Activated naive CD4-positive, alpha-beta T cell treated with anti-CD3 and anti-CD28 coated beads, Interleukin-2, amount 50 U/mL, for 24 hours (primary cell): ENCODE measurements at regions not wholly inside any gene's neighbourhood (a gene's known extent, or its start where the extent isn't known, plus 50 kb on each side); places are given as distances from the start of the nearest gene placed in this dataset.
"Not testable (repeated sequence)": the region's sequence is repeated elsewhere in the genome, so short reads cannot be mapped to it uniquely, and the experiment has no call there.

Experiments
- H3K27ac Mint-ChIP-seq: one replicate; pipeline ENCODE4 v1.8.0; 2021; ENCODE audit warnings: mild to moderate bottlenecking, mixed read lengths
- H3K27me3 Mint-ChIP-seq: one replicate; pipeline ENCODE4 v1.8.0; 2021; ENCODE audit warnings: mixed read lengths
- H3K36me3 Mint-ChIP-seq: one replicate; pipeline ENCODE4 v1.8.0; 2021; ENCODE audit warnings: mixed read lengths
- H3K4me1 Mint-ChIP-seq: one replicate; pipeline ENCODE4 v1.8.0; 2021; ENCODE audit warnings: mixed read lengths
- H3K4me3 Mint-ChIP-seq: one replicate; pipeline ENCODE4 v1.8.0; 2021; ENCODE audit warnings: mild to moderate bottlenecking, mixed read lengths
- H3K9me3 Mint-ChIP-seq: one replicate; pipeline ENCODE4 v1.8.0; 2021; ENCODE audit warnings: mixed read lengths

GRCh38 chr2:84257831-84258230 lies 201.2 kb downstream of the SUCLG1 start:
- peaks cover 21% of the 10 kb centered on the region for H3K27me3 Mint-ChIP-seq
- no peaks in the 10 kb centered on the region for H3K9me3 Mint-ChIP-seq
- no peaks in the 10 kb centered on the region for H3K36me3 Mint-ChIP-seq
- no peaks in the 10 kb centered on the region for H3K4me1 Mint-ChIP-seq
- no peak overlapping the region for H3K27ac Mint-ChIP-seq
- no peak overlapping the region for H3K4me3 Mint-ChIP-seq

- no peak overlapping the region for H3K4me3 Mint-ChIP-seq
- H3K27ac Mint-ChIP-seq, result no peak overlapping the region
- no peaks in the 10 kb centered on the region for H3K4me1 Mint-ChIP-seq
- H3K27me3 Mint-ChIP-seq, result peaks cover 9% of the 10 kb centered on the region
- no peaks in the 10 kb centered on the region for H3K9me3 Mint-ChIP-seq
- H3K36me3 Mint-ChIP-seq, result no peaks in the 10 kb centered on the region
These were observed 207.3 kb downstream of the SUCLG1 start for GRCh38 chr2:84251651-84252302.

- H3K27ac Mint-ChIP-seq, result no peak overlapping the region
- H3K9me3 Mint-ChIP-seq, result no peaks in the 10 kb centered on the region
- H3K27me3 Mint-ChIP-seq, result peaks cover 2% of the 10 kb centered on the region
These were observed 209.9 kb downstream of the SUCLG1 start for GRCh38 chr2:84249140-84249539.

GRCh38 chr2:84247532-84247931 lies 211.5 kb downstream of the SUCLG1 start:
- Mint-ChIP-seq H3K4me1 (no peaks in the 10 kb centered on the region), H3K9me3 (no peaks in the 10 kb centered on the region), H3K4me3 (no peak overlapping the region), H3K27me3 (peaks cover 2% of the 10 kb centered on the region), H3K36me3 (no peaks in the 10 kb centered on the region), H3K27ac (no peak overlapping the region)

More at GRCh38 chr2:84249140-84249539, 209.9 kb downstream of the SUCLG1 start:
- no peaks in the 10 kb centered on the region for H3K36me3 Mint-ChIP-seq
- H3K4me3 Mint-ChIP-seq, result no peak overlapping the region
- no peaks in the 10 kb centered on the region for H3K4me1 Mint-ChIP-seq

GRCh38 chr2:84243788-84244733 lies 215.0 kb downstream of the SUCLG1 start:
- H3K4me3 Mint-ChIP-seq, result no peak overlapping the region
- no peak overlapping the region for H3K27ac Mint-ChIP-seq
- H3K4me1 Mint-ChIP-seq, result no peaks in the 10 kb centered on the region
- peaks cover 6% of the 10 kb centered on the region for H3K27me3 Mint-ChIP-seq
- H3K9me3 Mint-ChIP-seq, result no peaks in the 10 kb centered on the region
- H3K36me3 Mint-ChIP-seq, result no peaks in the 10 kb centered on the region

- Mint-ChIP-seq H3K4me3 (no peak overlapping the region), H3K9me3 (no peaks in the 10 kb centered on the region), H3K4me1 (no peaks in the 10 kb centered on the region), H3K27me3 (peaks cover 11% of the 10 kb centered on the region), H3K27ac (no peak overlapping the region), H3K36me3 (no peaks in the 10 kb centered on the region)
These were observed 220.2 kb downstream of the SUCLG1 start for GRCh38 chr2:84238907-84239306.

GRCh38 chr2:84236288-84236687 lies 222.8 kb downstream of the SUCLG1 start:
- H3K27me3 Mint-ChIP-seq, result peaks cover 10% of the 10 kb centered on the region
- H3K4me3 Mint-ChIP-seq, result no peak overlapping the region
- H3K9me3 Mint-ChIP-seq, result no peaks in the 10 kb centered on the region
- no peaks in the 10 kb centered on the region for H3K36me3 Mint-ChIP-seq
- no peak overlapping the region for H3K27ac Mint-ChIP-seq
- H3K4me1 Mint-ChIP-seq, result no peaks in the 10 kb centered on the region

- Mint-ChIP-seq H3K4me3 (no peak overlapping the region), H3K9me3 (no peaks in the 10 kb centered on the region)
These were observed 225.0 kb downstream of the SUCLG1 start for GRCh38 chr2:84234103-84234502.

GRCh38 chr2:84231478-84231877 lies 227.6 kb downstream of the SUCLG1 start:
- Mint-ChIP-seq H3K4me3 (no peak overlapping the region), H3K36me3 (no peaks in the 10 kb centered on the region), H3K9me3 (no peaks in the 10 kb centered on the region), H3K4me1 (no peaks in the 10 kb centered on the region), H3K27ac (no peak overlapping the region), H3K27me3 (peaks cover 4% of the 10 kb centered on the region)

More at GRCh38 chr2:84234103-84234502, 225.0 kb downstream of the SUCLG1 start:
- H3K27ac Mint-ChIP-seq, result no peak overlapping the region
- no peaks in the 10 kb centered on the region for H3K36me3 Mint-ChIP-seq
- peaks cover 7% of the 10 kb centered on the region for H3K27me3 Mint-ChIP-seq
- no peaks in the 10 kb centered on the region for H3K4me1 Mint-ChIP-seq

- peaks cover 18% of the 10 kb centered on the region for H3K27me3 Mint-ChIP-seq
- no peak overlapping the region for H3K4me3 Mint-ChIP-seq
- no peaks in the 10 kb centered on the region for H3K9me3 Mint-ChIP-seq
- no peaks in the 10 kb centered on the region for H3K4me1 Mint-ChIP-seq
- H3K36me3 Mint-ChIP-seq, result no peaks in the 10 kb centered on the region
- no peak overlapping the region for H3K27ac Mint-ChIP-seq
These were observed 235.0 kb downstream of the SUCLG1 start for GRCh38 chr2:84224121-84224520.

- Mint-ChIP-seq H3K4me1 (no peaks in the 10 kb centered on the region), H3K27me3 (peaks cover 18% of the 10 kb centered on the region), H3K9me3 (no peaks in the 10 kb centered on the region), H3K27ac (no peak overlapping the region), H3K36me3 (no peaks in the 10 kb centered on the region), H3K4me3 (no peak overlapping the region)
These were observed 235.9 kb downstream of the SUCLG1 start for GRCh38 chr2:84223191-84223590.

- peaks cover 16% of the 10 kb centered on the region for H3K27me3 Mint-ChIP-seq
- not testable (repeated sequence) for H3K4me3 Mint-ChIP-seq, H3K27ac Mint-ChIP-seq, H3K9me3 Mint-ChIP-seq, H3K4me1 Mint-ChIP-seq, H3K36me3 Mint-ChIP-seq
These were observed 238.0 kb downstream of the SUCLG1 start for GRCh38 chr2:84221102-84221501.

- Mint-ChIP-seq H3K27me3 (peaks cover 17% of the 10 kb centered on the region), H3K27ac (no peak overlapping the region), H3K36me3 (no peaks in the 10 kb centered on the region), H3K4me1 (no peaks in the 10 kb centered on the region), H3K9me3 (no peaks in the 10 kb centered on the region), H3K4me3 (no peak overlapping the region)
These were observed 241.6 kb downstream of the SUCLG1 start for GRCh38 chr2:84217456-84217855.

GRCh38 chr2:84214455-84214854 lies 244.6 kb downstream of the SUCLG1 start:
- H3K4me3 Mint-ChIP-seq, result no peak overlapping the region
- H3K4me1 Mint-ChIP-seq, result no peaks in the 10 kb centered on the region
- no peak overlapping the region for H3K27ac Mint-ChIP-seq
- no peaks in the 10 kb centered on the region for H3K9me3 Mint-ChIP-seq
- no peaks in the 10 kb centered on the region for H3K36me3 Mint-ChIP-seq
- peaks cover 13% of the 10 kb centered on the region for H3K27me3 Mint-ChIP-seq

- Mint-ChIP-seq H3K27me3 (peaks cover 20% of the 10 kb centered on the region), H3K36me3 (no peaks in the 10 kb centered on the region), H3K4me1 (no peaks in the 10 kb centered on the region), H3K27ac (no peak overlapping the region), H3K9me3 (no peaks in the 10 kb centered on the region), H3K4me3 (no peak overlapping the region)
These were observed 246.3 kb downstream of the SUCLG1 start for GRCh38 chr2:84212611-84213314.

GRCh38 chr2:84209941-84210340 lies 249.1 kb downstream of the SUCLG1 start:
- H3K4me1 Mint-ChIP-seq, result no peaks in the 10 kb centered on the region
- no peaks in the 10 kb centered on the region for H3K36me3 Mint-ChIP-seq
- no peak overlapping the region for H3K4me3 Mint-ChIP-seq
- H3K9me3 Mint-ChIP-seq, result no peaks in the 10 kb centered on the region
- no peak overlapping the region for H3K27ac Mint-ChIP-seq
- peaks cover 24% of the 10 kb centered on the region for H3K27me3 Mint-ChIP-seq
